DMS53 (cell line): ENCODE measurements at regions not wholly inside any gene's neighbourhood (a gene's known extent, or its start where the extent isn't known, plus 50 kb on each side); places are given as distances from the start of the nearest gene placed in this dataset.
A peak's percentile ranks its signal among the peaks of the same experiment; 100 is the strongest.

Source experiments
- DNase-seq: peaks from one replicate; lab custom pipeline; 2025; lab: John Stamatoyannopoulos, UW

- DNase-seq = no peak
These were observed 254.1 kb upstream of the GLI3 start for GRCh38 chr7:42491106-42491505.

GRCh38 chr7:42489299-42489698 lies 252.3 kb upstream of the GLI3 start:
- peak; percentile 16 for DNase-seq

GRCh38 chr7:42485301-42485766 lies 248.3 kb upstream of the GLI3 start:
- DNase-seq = no peak

GRCh38 chr7:42483886-42484285 lies 246.9 kb upstream of the GLI3 start:
- DNase-seq = no peak

GRCh38 chr7:42479816-42480633 lies 243.0 kb upstream of the GLI3 start:
- DNase-seq = no peak

GRCh38 chr7:42479452-42479815 lies 242.4 kb upstream of the GLI3 start:
- DNase-seq = no peak

- no peak for DNase-seq
These were observed 241.7 kb upstream of the GLI3 start for GRCh38 chr7:42478717-42479116.

- DNase-seq = no peak
These were observed 239.2 kb upstream of the GLI3 start for GRCh38 chr7:42476255-42476654.

GRCh38 chr7:42475082-42475481 lies 238.1 kb upstream of the GLI3 start:
- no peak for DNase-seq

GRCh38 chr7:42473099-42473498 lies 236.1 kb upstream of the GLI3 start:
- no peak for DNase-seq

- peak; percentile 31 for DNase-seq
These were observed 234.7 kb upstream of the GLI3 start for GRCh38 chr7:42471573-42472174.

GRCh38 chr7:42469341-42469740 lies 232.3 kb upstream of the GLI3 start:
- DNase-seq = no peak

- DNase-seq = no peak
These were observed 231.5 kb upstream of the GLI3 start for GRCh38 chr7:42468471-42468870.

GRCh38 chr7:42461537-42461936 lies 224.5 kb upstream of the GLI3 start:
- DNase-seq = no peak

GRCh38 chr7:42460933-42461332 lies 223.9 kb upstream of the GLI3 start:
- DNase-seq = no peak

GRCh38 chr7:42460148-42460547 lies 223.1 kb upstream of the GLI3 start:
- DNase-seq = no peak

- DNase-seq = no peak
These were observed 220.7 kb upstream of the GLI3 start for GRCh38 chr7:42457663-42458062.

- DNase-seq = no peak
These were observed 219.8 kb upstream of the GLI3 start for GRCh38 chr7:42456756-42457276.

- no peak for DNase-seq
These were observed 219.3 kb upstream of the GLI3 start for GRCh38 chr7:42456267-42456666.

GRCh38 chr7:42453931-42454361 lies 216.9 kb upstream of the GLI3 start:
- no peak for DNase-seq

GRCh38 chr7:42452356-42452755 lies 215.3 kb upstream of the GLI3 start:
- DNase-seq = no peak

- no peak for DNase-seq
These were observed 212.4 kb upstream of the GLI3 start for GRCh38 chr7:42449431-42449830.

- DNase-seq = no peak
These were observed 211.9 kb upstream of the GLI3 start for GRCh38 chr7:42448901-42449300.
